ENCODE measurements at regions not wholly inside any gene's neighbourhood (a gene's known extent, or its start where the extent isn't known, plus 50 kb on each side); places are given as distances from the start of the nearest gene placed in this dataset.

DNA sequence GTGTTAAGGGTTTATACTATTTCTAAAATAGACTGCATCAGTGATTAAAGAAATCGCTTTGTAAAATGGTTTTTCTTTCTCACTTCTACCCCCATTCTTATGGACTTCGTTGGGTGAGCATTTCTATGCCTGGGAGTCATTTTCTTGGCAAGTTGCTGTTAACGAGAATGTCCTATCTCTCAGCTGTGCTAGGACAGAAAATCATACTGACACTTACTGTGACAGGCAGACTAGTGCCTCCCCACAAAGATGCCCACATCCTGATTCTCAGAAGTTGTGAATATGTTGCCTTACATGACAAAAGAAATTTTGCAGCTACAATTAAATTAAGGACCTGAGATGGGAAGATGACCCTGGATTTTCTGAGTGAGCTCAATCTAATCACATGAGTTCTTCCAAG lies 65.1 kb upstream of the NMUR2 start:
- Mint-ChIP-seq H3K27me3 (ENCODE audit: low read depth, unreplicated experiment) (no peaks in the 10 kb centered on the region), H3K4me1 (ENCODE audit: low read depth, unreplicated experiment) (peaks cover 7% of the 10 kb centered on the region), H3K27ac (ENCODE audit: unreplicated experiment) (no peak overlapping the region), H3K9me3 (ENCODE audit: unreplicated experiment) (no peaks in the 10 kb centered on the region), H3K4me3 (ENCODE audit: unreplicated experiment) (no peak overlapping the region), H3K36me3 (ENCODE audit: low read depth, unreplicated experiment) (no peaks in the 10 kb centered on the region)
- Histone ChIP-seq H3K27me3 (ENCODE audit: insufficient read depth, low read length) (no peaks in the 10 kb centered on the region), H3K9me3 (ENCODE audit: insufficient read depth, low read depth, low read length) (no peaks in the 10 kb centered on the region), H2AFZ (ENCODE audit: low read depth, low read length) (no peak overlapping the region), H3K36me3 (ENCODE audit: insufficient read depth, low read length) (no peaks in the 10 kb centered on the region), H3K9ac (ENCODE audit: low read length) (no peak overlapping the region), H3K4me3 (ENCODE audit: insufficient read depth, low read depth, low read length) (no peak overlapping the region), H3K4me2 (ENCODE audit: low read length) (no peak overlapping the region), H3K79me2 (ENCODE audit: insufficient read depth, low read length) (no peaks in the 10 kb centered on the region), H4K20me1 (ENCODE audit: insufficient read depth, low read length) (no peaks in the 10 kb centered on the region), H3K27ac (ENCODE audit: low read depth, low read length) (no peak overlapping the region), H3K4me1 (ENCODE audit: insufficient read depth, low read length) (no peaks in the 10 kb centered on the region)
- no peak for FAIRE-seq
- TF ChIP-seq, protein P1, sequence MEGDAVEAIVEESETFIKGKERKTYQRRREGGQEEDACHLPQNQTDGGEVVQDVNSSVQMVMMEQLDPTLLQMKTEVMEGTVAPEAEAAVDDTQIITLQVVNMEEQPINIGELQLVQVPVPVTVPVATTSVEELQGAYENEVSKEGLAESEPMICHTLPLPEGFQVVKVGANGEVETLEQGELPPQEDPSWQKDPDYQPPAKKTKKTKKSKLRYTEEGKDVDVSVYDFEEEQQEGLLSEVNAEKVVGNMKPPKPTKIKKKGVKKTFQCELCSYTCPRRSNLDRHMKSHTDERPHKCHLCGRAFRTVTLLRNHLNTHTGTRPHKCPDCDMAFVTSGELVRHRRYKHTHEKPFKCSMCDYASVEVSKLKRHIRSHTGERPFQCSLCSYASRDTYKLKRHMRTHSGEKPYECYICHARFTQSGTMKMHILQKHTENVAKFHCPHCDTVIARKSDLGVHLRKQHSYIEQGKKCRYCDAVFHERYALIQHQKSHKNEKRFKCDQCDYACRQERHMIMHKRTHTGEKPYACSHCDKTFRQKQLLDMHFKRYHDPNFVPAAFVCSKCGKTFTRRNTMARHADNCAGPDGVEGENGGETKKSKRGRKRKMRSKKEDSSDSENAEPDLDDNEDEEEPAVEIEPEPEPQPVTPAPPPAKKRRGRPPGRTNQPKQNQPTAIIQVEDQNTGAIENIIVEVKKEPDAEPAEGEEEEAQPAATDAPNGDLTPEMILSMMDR (IDR thresholded peaks at IDR 0.05; ENCODE audit: insufficient read depth, low read depth, low read length) = no peak
- TF ChIP-seq EZH2 (IDR thresholded peaks at IDR 0.05; ENCODE audit: insufficient read depth, low read length) = no peak
- no peak for DNase-seq (ENCODE audit: low read depth)

DNA sequence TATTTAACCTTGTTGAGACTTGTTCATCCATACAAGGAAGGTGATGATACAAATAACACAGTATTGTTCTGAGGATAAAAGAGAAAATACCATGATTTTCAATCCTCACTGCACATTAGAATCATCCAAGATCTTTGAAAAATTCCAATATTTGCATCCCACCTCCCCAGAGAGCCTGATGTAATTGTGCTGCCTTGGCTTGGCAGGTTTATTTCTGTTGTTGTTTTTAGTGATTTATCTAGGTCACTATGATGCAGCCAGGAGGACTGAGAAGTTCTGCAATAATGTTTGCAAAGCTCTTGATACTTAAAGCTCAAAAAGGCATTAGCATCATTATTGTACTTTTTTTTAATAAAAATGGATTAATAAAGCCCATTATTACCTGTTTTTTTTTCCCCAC lies 67.0 kb upstream of the NMUR2 start:
- no peak overlapping the region for H2AFZ ChIP-seq (ENCODE audit: low read depth, low read length)
- H3K27ac ChIP-seq (ENCODE audit: low read depth, low read length) = no peak overlapping the region
- no peaks in the 10 kb centered on the region for H3K4me1 ChIP-seq (ENCODE audit: insufficient read depth, low read length)
- H3K27ac Mint-ChIP-seq (ENCODE audit: unreplicated experiment) = no peak overlapping the region
- TF ChIP-seq, protein P1 (IDR thresholded peaks at IDR 0.05; ENCODE audit: insufficient read depth, low read depth, low read length) = no peak
- no peak for TF ChIP-seq EZH2 (IDR thresholded peaks at IDR 0.05; ENCODE audit: insufficient read depth, low read length)
- H4K20me1 ChIP-seq (ENCODE audit: insufficient read depth, low read length) = no peaks in the 10 kb centered on the region
- H3K36me3 ChIP-seq (ENCODE audit: insufficient read depth, low read length) = no peaks in the 10 kb centered on the region
- FAIRE-seq = no peak
- no peak overlapping the region for H3K4me3 Mint-ChIP-seq (ENCODE audit: unreplicated experiment)
- no peaks in the 10 kb centered on the region for H3K79me2 ChIP-seq (ENCODE audit: insufficient read depth, low read length)
- peaks cover 8% of the 10 kb centered on the region for H3K4me1 Mint-ChIP-seq (ENCODE audit: low read depth, unreplicated experiment)
- H3K36me3 Mint-ChIP-seq (ENCODE audit: low read depth, unreplicated experiment) = no peaks in the 10 kb centered on the region
- no peaks in the 10 kb centered on the region for H3K9me3 Mint-ChIP-seq (ENCODE audit: unreplicated experiment)
- H3K27me3 ChIP-seq (ENCODE audit: insufficient read depth, low read length) = no peaks in the 10 kb centered on the region
- no peak overlapping the region for H3K4me2 ChIP-seq (ENCODE audit: low read length)
- no peaks in the 10 kb centered on the region for H3K27me3 Mint-ChIP-seq (ENCODE audit: low read depth, unreplicated experiment)
- H3K9me3 ChIP-seq (ENCODE audit: insufficient read depth, low read depth, low read length) = no peaks in the 10 kb centered on the region
- no peak for DNase-seq (ENCODE audit: low read depth)
- H3K9ac ChIP-seq (ENCODE audit: low read length) = no peak overlapping the region
- no peak overlapping the region for H3K4me3 ChIP-seq (ENCODE audit: insufficient read depth, low read depth, low read length)

DNA sequence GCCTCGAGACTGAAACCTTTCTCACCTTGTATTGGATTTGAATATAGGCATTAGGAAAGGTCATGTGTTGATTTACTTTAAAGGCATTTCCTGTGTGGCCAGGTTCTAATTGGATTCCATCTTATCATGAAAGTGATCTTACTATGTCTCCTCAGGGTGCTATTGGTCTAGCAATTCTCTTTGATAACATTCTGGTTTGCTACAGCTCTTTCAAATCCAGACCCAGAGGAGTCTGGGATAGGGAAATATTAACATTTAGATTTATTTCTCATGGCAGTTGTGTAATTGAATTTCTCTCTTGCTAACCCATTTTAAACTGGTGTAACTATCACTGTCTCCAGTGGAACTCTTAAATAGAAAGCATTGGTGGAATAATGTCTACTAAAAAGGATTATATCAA lies 69.9 kb upstream of the NMUR2 start:
- no peak overlapping the region for H3K4me3 ChIP-seq (ENCODE audit: insufficient read depth, low read depth, low read length)
- FAIRE-seq = no peak
- H3K36me3 ChIP-seq (ENCODE audit: insufficient read depth, low read length) = no peaks in the 10 kb centered on the region
- Mint-ChIP-seq H3K4me3 (ENCODE audit: unreplicated experiment) (no peak overlapping the region), H3K9me3 (ENCODE audit: unreplicated experiment) (no peaks in the 10 kb centered on the region), H3K36me3 (ENCODE audit: low read depth, unreplicated experiment) (no peaks in the 10 kb centered on the region), H3K27ac (ENCODE audit: unreplicated experiment) (no peak overlapping the region), H3K27me3 (ENCODE audit: low read depth, unreplicated experiment) (no peaks in the 10 kb centered on the region), H3K4me1 (ENCODE audit: low read depth, unreplicated experiment) (peaks cover 8% of the 10 kb centered on the region)
- H3K4me2 ChIP-seq (ENCODE audit: low read length) = no peak overlapping the region
- no peak overlapping the region for H3K27ac ChIP-seq (ENCODE audit: low read depth, low read length)
- H3K9ac ChIP-seq (ENCODE audit: low read length) = no peak overlapping the region
- no peak for DNase-seq (ENCODE audit: low read depth)
- no peaks in the 10 kb centered on the region for H4K20me1 ChIP-seq (ENCODE audit: insufficient read depth, low read length)
- H3K27me3 ChIP-seq (ENCODE audit: insufficient read depth, low read length) = no peaks in the 10 kb centered on the region
- no peaks in the 10 kb centered on the region for H3K9me3 ChIP-seq (ENCODE audit: insufficient read depth, low read depth, low read length)
- TF ChIP-seq EZH2 (IDR thresholded peaks at IDR 0.05; ENCODE audit: insufficient read depth, low read length) = no peak
- TF ChIP-seq, protein P1 (IDR thresholded peaks at IDR 0.05; ENCODE audit: insufficient read depth, low read depth, low read length) = no peak
- H2AFZ ChIP-seq (ENCODE audit: low read depth, low read length) = no peak overlapping the region
- no peaks in the 10 kb centered on the region for H3K4me1 ChIP-seq (ENCODE audit: insufficient read depth, low read length)
- H3K79me2 ChIP-seq (ENCODE audit: insufficient read depth, low read length) = no peaks in the 10 kb centered on the region

All from astrocyte (in vitro differentiated cells and primary cell).